ENCODE measurements at regions not wholly inside any gene's neighbourhood (a gene's known extent, or its start where the extent isn't known, plus 50 kb on each side); places are given as distances from the start of the nearest gene placed in this dataset.

DNA sequence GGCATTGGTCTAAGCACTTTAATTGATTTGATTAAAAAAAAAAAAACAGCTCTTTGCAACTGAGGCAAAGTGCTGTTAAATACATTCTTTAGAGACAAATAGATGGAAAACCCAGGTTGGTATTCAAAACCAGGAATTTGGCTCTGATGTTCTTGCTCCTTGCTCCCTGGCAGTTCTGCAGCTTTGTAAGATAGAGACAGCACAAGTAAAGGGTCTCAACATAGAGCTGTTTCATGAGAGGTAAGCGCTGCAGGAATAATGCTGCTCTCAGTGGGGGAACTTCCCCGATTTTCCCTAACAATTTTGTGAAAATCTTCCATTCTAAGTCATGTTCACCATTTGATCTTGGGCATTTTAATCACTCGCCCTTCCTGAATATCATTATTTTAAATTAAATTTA lies 479.5 kb upstream of the HS3ST1 start:
- TF ChIP-seq POLR2A (IDR thresholded peaks at IDR 0.05): no peak
- TF ChIP-seq, protein P1, sequence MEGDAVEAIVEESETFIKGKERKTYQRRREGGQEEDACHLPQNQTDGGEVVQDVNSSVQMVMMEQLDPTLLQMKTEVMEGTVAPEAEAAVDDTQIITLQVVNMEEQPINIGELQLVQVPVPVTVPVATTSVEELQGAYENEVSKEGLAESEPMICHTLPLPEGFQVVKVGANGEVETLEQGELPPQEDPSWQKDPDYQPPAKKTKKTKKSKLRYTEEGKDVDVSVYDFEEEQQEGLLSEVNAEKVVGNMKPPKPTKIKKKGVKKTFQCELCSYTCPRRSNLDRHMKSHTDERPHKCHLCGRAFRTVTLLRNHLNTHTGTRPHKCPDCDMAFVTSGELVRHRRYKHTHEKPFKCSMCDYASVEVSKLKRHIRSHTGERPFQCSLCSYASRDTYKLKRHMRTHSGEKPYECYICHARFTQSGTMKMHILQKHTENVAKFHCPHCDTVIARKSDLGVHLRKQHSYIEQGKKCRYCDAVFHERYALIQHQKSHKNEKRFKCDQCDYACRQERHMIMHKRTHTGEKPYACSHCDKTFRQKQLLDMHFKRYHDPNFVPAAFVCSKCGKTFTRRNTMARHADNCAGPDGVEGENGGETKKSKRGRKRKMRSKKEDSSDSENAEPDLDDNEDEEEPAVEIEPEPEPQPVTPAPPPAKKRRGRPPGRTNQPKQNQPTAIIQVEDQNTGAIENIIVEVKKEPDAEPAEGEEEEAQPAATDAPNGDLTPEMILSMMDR (IDR thresholded peaks at IDR 0.05): no peak
